NT2/D1 (cell line): ENCODE measurements at regions not wholly inside any gene's neighbourhood (a gene's known extent, or its start where the extent isn't known, plus 50 kb on each side); places are given as distances from the start of the nearest gene placed in this dataset.

Experiments
- DNase-seq: peaks from one replicate; pipeline ENCODE4 v3.0.0-alpha.2; 2011; ENCODE audit warnings: low read depth, low spot score
- H3K27me3 ChIP-seq: 2 replicates; pipeline ENCODE4 v1.6.0; 2011; ENCODE audit warnings: mild to moderate bottlenecking; ENCODE audit not compliant: insufficient read length, insufficient read depth
- H3K36me3 ChIP-seq: 2 replicates; pipeline ENCODE4 v1.6.1; 2011; ENCODE audit warnings: mild to moderate bottlenecking, low read length, mixed read lengths; ENCODE audit not compliant: insufficient read depth, insufficient read length
- H3K4me1 ChIP-seq: 2 replicates; pipeline ENCODE4 v1.5.1; 2011; ENCODE audit not compliant: insufficient read depth, insufficient read length
- H3K4me3 ChIP-seq: 2 replicates; pipeline ENCODE4 v1.5.1; 2011; ENCODE audit warnings: low read depth; ENCODE audit not compliant: insufficient read length
- H3K9ac ChIP-seq: 2 replicates; pipeline ENCODE4 v1.6.0; 2011; ENCODE audit warnings: low read depth; ENCODE audit not compliant: insufficient read length
- H3K9me3 ChIP-seq: 2 replicates; pipeline ENCODE4 v1.5.1; 2011; ENCODE audit warnings: mild to moderate bottlenecking, low read length; ENCODE audit not compliant: insufficient read depth
- SUZ12 ChIP-seq: IDR thresholded peaks from 2 replicates; pipeline ENCODE4 v1.6.1; 2011; ENCODE audit not compliant: insufficient read length, insufficient read depth; ENCODE audit errors: extremely low read depth
- YY1 ChIP-seq: IDR thresholded peaks from 2 replicates; pipeline ENCODE4 v1.6.1; 2011; ENCODE audit not compliant: insufficient read length, insufficient read depth
- ZNF274 ChIP-seq: IDR thresholded peaks from 2 replicates; pipeline ENCODE4 v1.6.1; 2011; ENCODE audit warnings: mild to moderate bottlenecking, low read depth, low read length

GRCh38 chr16:52953215-52953614, 99.5 kb downstream of the CHD9NB start:
- Histone ChIP-seq H3K9ac (no peak overlapping the region), H3K4me3 (no peak overlapping the region), H3K27me3 (no peaks in the 10 kb centered on the region), H3K36me3 (no peaks in the 10 kb centered on the region), H3K9me3 (0 out of 2 replicates have a peak, but pooled peaks cover 4% of the 10 kb centered on the region), H3K4me1 (no peaks in the 10 kb centered on the region)
- no peak for TF ChIP-seq SUZ12
- TF ChIP-seq YY1, result no peak
- no peak for TF ChIP-seq ZNF274
- no peak for DNase-seq

- no peaks in the 10 kb centered on the region for H3K9me3 ChIP-seq
Observed at GRCh38 chr16:52948946-52949345, 103.8 kb downstream of the CHD9NB start.

GRCh38 chr16:52932321-52932720, 120.4 kb downstream of the CHD9NB start:
- Histone ChIP-seq H3K27me3 (no peaks in the 10 kb centered on the region), H3K9ac (no peak overlapping the region), H3K4me3 (no peak overlapping the region), H3K4me1 (no peaks in the 10 kb centered on the region), H3K36me3 (no peaks in the 10 kb centered on the region), H3K9me3 (no peaks in the 10 kb centered on the region)
- no peak for DNase-seq
- TF ChIP-seq YY1 (no peak), ZNF274 (no peak), SUZ12 (no peak)

More at GRCh38 chr16:52948946-52949345, 103.8 kb downstream of the CHD9NB start:
- Histone ChIP-seq H3K36me3 (no peaks in the 10 kb centered on the region), H3K9ac (no peak overlapping the region), H3K4me1 (no peaks in the 10 kb centered on the region), H3K27me3 (no peaks in the 10 kb centered on the region), H3K4me3 (no peak overlapping the region)
- DNase-seq, result no peak
- TF ChIP-seq SUZ12, result no peak
- TF ChIP-seq YY1, result no peak
- TF ChIP-seq ZNF274, result no peak

DNA sequence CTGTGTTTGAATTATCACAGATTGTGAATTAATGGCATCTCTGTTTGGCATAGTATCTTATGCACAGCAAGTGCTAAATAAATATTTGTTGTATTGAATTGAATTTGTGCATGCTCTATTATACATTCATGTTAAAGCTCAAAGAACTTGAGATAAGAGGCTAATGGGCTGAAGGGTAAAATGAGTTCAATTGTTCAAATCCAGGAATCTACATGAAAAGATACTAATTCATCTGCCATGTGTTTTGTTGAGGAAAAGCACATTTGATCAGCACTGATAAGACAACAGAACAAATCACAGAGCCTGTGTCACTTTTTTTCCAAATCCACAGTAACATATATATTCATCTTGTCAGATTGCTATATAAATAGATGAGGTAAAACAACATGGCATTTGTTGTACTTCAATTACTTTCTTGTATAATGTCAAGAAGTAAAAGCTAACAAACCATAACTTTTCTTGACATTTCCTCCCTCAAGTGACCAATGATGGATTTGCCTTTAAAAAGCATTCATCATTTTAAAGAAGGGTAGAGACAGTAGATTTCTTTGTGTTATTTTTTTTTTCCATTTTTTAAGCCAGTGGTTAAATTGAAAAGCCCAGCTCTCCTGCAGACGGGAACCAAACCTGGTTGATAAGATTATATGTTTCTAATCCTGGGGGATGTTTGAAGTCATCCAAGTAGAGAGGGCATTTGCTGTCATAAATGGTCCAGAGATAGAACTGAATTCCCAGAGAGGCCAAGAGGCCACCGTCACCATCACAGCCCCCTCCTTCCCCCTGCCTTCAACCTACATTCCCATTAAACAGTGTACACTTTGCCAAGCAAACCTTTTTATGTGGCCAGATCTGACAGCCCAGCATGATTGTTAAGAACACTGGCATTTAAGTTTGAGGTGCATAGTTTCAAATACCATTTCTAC, 123.0 kb downstream of the CHD9NB start:
- H3K4me3 ChIP-seq, result no peak overlapping the region
- H3K9ac ChIP-seq, result no peak overlapping the region
- no peaks in the 10 kb centered on the region for H3K4me1 ChIP-seq
- DNase-seq, result no peak
- no peaks in the 10 kb centered on the region for H3K36me3 ChIP-seq
- H3K9me3 ChIP-seq, result no peaks in the 10 kb centered on the region
- no peaks in the 10 kb centered on the region for H3K27me3 ChIP-seq
- no peak for TF ChIP-seq YY1
- TF ChIP-seq SUZ12, result no peak
- TF ChIP-seq ZNF274, result no peak

- no peaks in the 10 kb centered on the region for H3K36me3 ChIP-seq
- no peaks in the 10 kb centered on the region for H3K27me3 ChIP-seq
- no peak overlapping the region for H3K9ac ChIP-seq
- no peaks in the 10 kb centered on the region for H3K9me3 ChIP-seq
- no peak overlapping the region for H3K4me3 ChIP-seq
- DNase-seq, result no peak
- H3K4me1 ChIP-seq, result no peaks in the 10 kb centered on the region
- TF ChIP-seq YY1, result no peak
- TF ChIP-seq SUZ12, result no peak
- TF ChIP-seq ZNF274, result no peak
Observed at GRCh38 chr16:52928955-52929354, 123.7 kb downstream of the CHD9NB start.

DNA sequence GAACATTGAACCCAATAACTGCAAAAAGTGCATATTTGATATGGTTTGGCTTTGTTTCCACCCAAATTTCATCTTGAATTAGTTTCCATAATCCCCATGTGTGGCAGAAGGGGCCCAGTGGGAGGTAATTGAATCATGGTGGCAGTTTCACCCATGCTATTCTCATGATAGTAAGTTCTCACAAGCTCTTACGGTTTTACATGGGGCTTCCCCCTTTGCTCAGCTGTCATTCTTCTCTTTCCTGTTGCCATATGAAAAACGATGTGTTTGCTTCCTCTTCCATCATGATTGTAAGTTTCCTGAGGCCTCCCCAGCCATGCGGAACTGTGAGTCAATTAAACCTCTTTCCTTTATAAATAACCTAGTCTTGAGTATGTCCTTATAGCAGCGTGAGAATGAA, 127.6 kb downstream of the CHD9NB start:
- no peaks in the 10 kb centered on the region for H3K9me3 ChIP-seq
- no peak overlapping the region for H3K9ac ChIP-seq
- no peaks in the 10 kb centered on the region for H3K36me3 ChIP-seq
- no peaks in the 10 kb centered on the region for H3K27me3 ChIP-seq
- no peak for DNase-seq
- no peak overlapping the region for H3K4me3 ChIP-seq
- TF ChIP-seq YY1 (no peak), SUZ12 (no peak), ZNF274 (no peak)
- H3K4me1 ChIP-seq, result no peaks in the 10 kb centered on the region

GRCh38 chr16:52924162-52924561, 128.5 kb downstream of the CHD9NB start:
- no peaks in the 10 kb centered on the region for H3K36me3 ChIP-seq
- H3K4me3 ChIP-seq, result no peak overlapping the region
- TF ChIP-seq ZNF274, result no peak
- TF ChIP-seq YY1, result no peak
- no peak for TF ChIP-seq SUZ12
- no peaks in the 10 kb centered on the region for H3K27me3 ChIP-seq
- no peaks in the 10 kb centered on the region for H3K9me3 ChIP-seq
- H3K4me1 ChIP-seq, result no peaks in the 10 kb centered on the region
- no peak overlapping the region for H3K9ac ChIP-seq
- no peak for DNase-seq

GRCh38 chr16:52921104-52921503, 131.6 kb downstream of the CHD9NB start:
- no peak for TF ChIP-seq ZNF274
- TF ChIP-seq YY1, result no peak
- no peak for TF ChIP-seq SUZ12
- Histone ChIP-seq H3K9ac (no peak overlapping the region), H3K9me3 (no peaks in the 10 kb centered on the region), H3K4me1 (no peaks in the 10 kb centered on the region), H3K36me3 (no peaks in the 10 kb centered on the region), H3K27me3 (no peaks in the 10 kb centered on the region), H3K4me3 (no peak overlapping the region)
- no peak for DNase-seq
